CD14-positive monocyte (primary cell): ENCODE measurements at regions not wholly inside any gene's neighbourhood (a gene's known extent, or its start where the extent isn't known, plus 50 kb on each side); places are given as distances from the start of the nearest gene placed in this dataset.

Experiments
- DNase-seq, 3 donors: peaks; one replicate each; pipeline ENCODE4 v3.0.0-alpha.2; 2011 to 2022
- H2AFZ ChIP-seq: 2 replicates; pipeline ENCODE4 v1.6.0; 2012; ENCODE audit warnings: mild to moderate bottlenecking, low read depth, low read length, inconsistent platforms; ENCODE audit not compliant: insufficient read depth, poor library complexity, severe bottlenecking
- H3K27ac ChIP-seq, 2 donors: 1 replicate in 1 of 2; 2 replicates in 1 of 2; pipeline ENCODE4 v1.5.1; 2012 to 2013; ENCODE audit warnings: low read length in 2 of 2, control low read depth in 1 of 2, inconsistent platforms in 1 of 2, low read depth in 1 of 2, mild to moderate bottlenecking in 1 of 2
- H3K27me3 ChIP-seq, 2 donors: one replicate each; pipeline versions ENCODE4 v1.6.0 to v1.6.1; 2011 to 2013; ENCODE audit warnings: low read length in 2 of 2; ENCODE audit not compliant: control insufficient read depth in 2 of 2, insufficient read depth in 2 of 2
- H3K36me3 ChIP-seq, 2 donors: replicated peaks in 1 of 2; 1 replicate in 1 of 2; 2 replicates in 1 of 2; pipeline versions ENCODE4 v1.5.1 to v1.6.1; 2012 to 2013; ENCODE audit warnings: low read length in 2 of 2, control low read depth in 1 of 2, inconsistent platforms in 1 of 2, mild to moderate bottlenecking in 1 of 2; ENCODE audit not compliant: insufficient read depth in 2 of 2, control insufficient read depth in 1 of 2
- H3K4me1 ChIP-seq, 2 donors: 1 replicate in 1 of 2; 2 replicates in 1 of 2; pipeline versions ENCODE4 v1.5.1 to v1.6.1; 2012 to 2013; ENCODE audit warnings: low read length in 2 of 2, control low read depth in 1 of 2, inconsistent platforms in 1 of 2, mild to moderate bottlenecking in 1 of 2, moderate library complexity in 1 of 2; ENCODE audit not compliant: insufficient read depth in 2 of 2, control insufficient read depth in 1 of 2
- H3K4me2 ChIP-seq: replicated peaks from 2 replicates; pipeline ENCODE3; 2012; ENCODE audit warnings: low read length, moderate library complexity, mild to moderate bottlenecking; ENCODE audit not compliant: poor library complexity, severe bottlenecking; ENCODE audit errors: extremely low read depth
- H3K4me3 ChIP-seq, 3 experiments: fragments of 200-600 bp in 1 of 3; sonication (generic) in 1 of 3; replicated peaks in 1 of 3; 1 replicate in 2 of 3; 2 replicates in 1 of 3; pipeline ENCODE4 v1.5.1; 2011 to 2013; ENCODE audit warnings: low read length in 3 of 3, mild to moderate bottlenecking in 3 of 3, control low read depth in 2 of 3, low read depth in 2 of 3, inconsistent platforms in 1 of 3, moderate library complexity in 1 of 3
- H3K79me2 ChIP-seq: 2 replicates; pipeline ENCODE4 v1.6.0; 2012; ENCODE audit warnings: mild to moderate bottlenecking, control low read depth, inconsistent platforms, low read length, moderate library complexity; ENCODE audit not compliant: insufficient read depth
- H3K9ac ChIP-seq: 2 replicates; pipeline ENCODE4 v1.6.0; 2017; ENCODE audit warnings: low read length, mild to moderate bottlenecking; ENCODE audit not compliant: insufficient read depth, poor library complexity, severe bottlenecking
- H3K9me3 ChIP-seq, 2 donors: replicated peaks in 1 of 2; 1 replicate in 1 of 2; 2 replicates in 1 of 2; pipeline versions ENCODE4 v1.5.1 to v1.6.1; 2012 to 2013; ENCODE audit warnings: low read length in 2 of 2, control low read depth in 1 of 2; ENCODE audit not compliant: control insufficient read depth in 1 of 2, insufficient read depth in 1 of 2
- H4K20me1 ChIP-seq: 2 replicates; pipeline ENCODE4 v1.6.0; 2012; ENCODE audit warnings: mild to moderate bottlenecking, low read length, control low read depth, moderate library complexity; ENCODE audit not compliant: insufficient read depth
- H3K27ac Mint-ChIP-seq, 7 donors: one replicate each; pipeline ENCODE4 v1.8.0; 2020; ENCODE audit warnings: mild to moderate bottlenecking in 7 of 7, mixed read lengths in 7 of 7, moderate library complexity in 6 of 7, inconsistent platforms in 2 of 7
- H3K27me3 Mint-ChIP-seq, 3 donors: one replicate each; pipeline ENCODE4 v1.8.0; 2021 to 2022; ENCODE audit warnings: low read depth in 3 of 3, mild to moderate bottlenecking in 3 of 3, mixed read lengths in 3 of 3, moderate library complexity in 3 of 3, inconsistent platforms in 1 of 3
- H3K36me3 Mint-ChIP-seq, 2 donors: one replicate each; pipeline ENCODE4 v1.8.0; 2020; ENCODE audit warnings: mixed read lengths in 2 of 2, inconsistent platforms in 1 of 2, mild to moderate bottlenecking in 1 of 2
- H3K4me1 Mint-ChIP-seq: one replicate; pipeline ENCODE4 v1.8.0; 2020; ENCODE audit warnings: mild to moderate bottlenecking, mixed read lengths
- H3K4me3 Mint-ChIP-seq, 2 donors: one replicate each; pipeline ENCODE4 v1.8.0; 2020; ENCODE audit warnings: mild to moderate bottlenecking in 2 of 2, mixed read lengths in 2 of 2, moderate library complexity in 1 of 2
- H3K9me3 Mint-ChIP-seq, 7 donors: one replicate each; pipeline ENCODE4 v1.8.0; 2020 to 2022; ENCODE audit warnings: mixed read lengths in 7 of 7, mild to moderate bottlenecking in 6 of 7, moderate library complexity in 6 of 7, inconsistent platforms in 2 of 7
- CTCF ChIP-seq: fragments of 200-600 bp; IDR thresholded peaks from one replicate; pipeline ENCODE4 v1.8.0; 2022; ENCODE audit warnings: antibody characterized with exemption, mild to moderate bottlenecking
- WGBS: methylation state at CpG from one replicate; pipeline ENCODE4 v1.1.5; 2013; ENCODE audit warnings: missing lambda C conversion rate; ENCODE audit not compliant: insufficient coverage; 5-methylcytosine and 5-hydroxymethylcytosine counted together
- intact Hi-C, 2 donors: fragments of 100-400 bp; cut with micrococcal nuclease; formaldehyde crosslinking; loops; one replicate each; pipeline versions ENCODE4 v1.15.0 to v1.15.1; 2023

GRCh38 chr5:2095011-2095410 lies 212.3 kb upstream of the IRX4 start:
- DNase-seq, result no peak
- Histone ChIP-seq H4K20me1 (no peaks in the 10 kb centered on the region), H3K27me3 (no peaks in the 10 kb centered on the region), H2AFZ (no peak overlapping the region), H3K9ac (no peak overlapping the region), H3K36me3 (no peaks in the 10 kb centered on the region), H3K4me1 (no peaks in the 10 kb centered on the region), H3K9me3 (peaks cover 4 to 13% of the 10 kb centered on the region in 2 donors), H3K79me2 (no peaks in the 10 kb centered on the region), H3K4me3 (no peak overlapping the region), H3K4me2 (no peak overlapping the region), H3K27ac (no peak overlapping the region)
- WGBS, result 95% methylated on average over 7 of the region's 12 CpGs
- no peak overlapping the region for H3K27ac Mint-ChIP-seq
- H3K36me3 Mint-ChIP-seq, result no peaks in the 10 kb centered on the region
- no peak for TF ChIP-seq CTCF
- H3K4me1 Mint-ChIP-seq, result no peaks in the 10 kb centered on the region
- intact Hi-C loops, result no loop called here
- no peak overlapping the region for H3K4me3 Mint-ChIP-seq
- peaks cover 0 to 23% (median 6%) of the 10 kb centered on the region in 7 donors for H3K9me3 Mint-ChIP-seq
- no peaks in the 10 kb centered on the region for H3K27me3 Mint-ChIP-seq

GRCh38 chr5:2094616-2094995 lies 211.9 kb upstream of the IRX4 start:
- Histone ChIP-seq H3K4me1 (no peaks in the 10 kb centered on the region), H3K4me2 (no peak overlapping the region), H3K36me3 (no peaks in the 10 kb centered on the region), H2AFZ (no peak overlapping the region), H3K27ac (no peak overlapping the region), H4K20me1 (no peaks in the 10 kb centered on the region), H3K27me3 (no peaks in the 10 kb centered on the region), H3K4me3 (no peak overlapping the region), H3K9ac (no peak overlapping the region), H3K9me3 (peaks cover 4 to 13% of the 10 kb centered on the region in 2 donors), H3K79me2 (no peaks in the 10 kb centered on the region)
- Mint-ChIP-seq H3K9me3 (peaks cover 0 to 23% (median 6%) of the 10 kb centered on the region in 7 donors), H3K27me3 (no peaks in the 10 kb centered on the region), H3K27ac (no peak overlapping the region), H3K36me3 (no peaks in the 10 kb centered on the region), H3K4me3 (no peak overlapping the region), H3K4me1 (no peaks in the 10 kb centered on the region)
- no peak for DNase-seq
- intact Hi-C loops, result no loop called here
- no peak for TF ChIP-seq CTCF
- WGBS, result 85% methylated on average over 14 of the region's 15 CpGs
